Glutamatergic neuron (in vitro differentiated cells): ENCODE measurements at regions not wholly inside any gene's neighbourhood (a gene's known extent, or its start where the extent isn't known, plus 50 kb on each side); places are given as distances from the start of the nearest gene placed in this dataset.

ENCODE experiments used
- DNase-seq: peaks from one replicate; pipeline ENCODE4 v3.0.0; 2022
- H3K27ac Mint-ChIP-seq: one replicate; pipeline ENCODE4 v1.8.0; 2020; ENCODE audit warnings: mild to moderate bottlenecking, mixed read lengths, inconsistent platforms; ENCODE audit not compliant: unreplicated experiment
- H3K27me3 Mint-ChIP-seq: one replicate; pipeline ENCODE4 v1.8.0; 2020; ENCODE audit warnings: mild to moderate bottlenecking, moderate library complexity, mixed read lengths, inconsistent platforms; ENCODE audit not compliant: unreplicated experiment
- H3K36me3 Mint-ChIP-seq: one replicate; pipeline ENCODE4 v1.8.0; 2020; ENCODE audit warnings: mild to moderate bottlenecking, mixed read lengths, inconsistent platforms; ENCODE audit not compliant: unreplicated experiment
- H3K4me1 Mint-ChIP-seq: one replicate; pipeline ENCODE4 v1.8.0; 2020; ENCODE audit warnings: mild to moderate bottlenecking, low read depth, mixed read lengths, inconsistent platforms; ENCODE audit not compliant: unreplicated experiment
- H3K4me3 Mint-ChIP-seq: one replicate; pipeline ENCODE4 v1.8.0; 2020; ENCODE audit warnings: mild to moderate bottlenecking, mixed read lengths, inconsistent platforms; ENCODE audit not compliant: unreplicated experiment
- H3K9me3 Mint-ChIP-seq: one replicate; pipeline ENCODE4 v1.8.0; 2020; ENCODE audit warnings: mild to moderate bottlenecking, moderate library complexity, mixed read lengths, inconsistent platforms; ENCODE audit not compliant: unreplicated experiment
- CTCF ChIP-seq: fragments of 200-600 bp; sonication (generic); IDR thresholded peaks from one replicate; pipeline ENCODE4 v1.5.0; 2021; ENCODE audit not compliant: partially characterized antibody, unreplicated experiment

GRCh38 chr7:124412531-124412930, 353.1 kb downstream of the GPR37 start:
- no peak for DNase-seq
- Mint-ChIP-seq H3K27me3 (no peaks in the 10 kb centered on the region), H3K27ac (peak overlapping the region; percentile 67), H3K4me3 (no peak overlapping the region), H3K9me3 (no peaks in the 10 kb centered on the region), H3K36me3 (no peaks in the 10 kb centered on the region), H3K4me1 (peaks cover 10% of the 10 kb centered on the region)
- no peak for TF ChIP-seq CTCF

- Mint-ChIP-seq H3K27ac (peak overlapping the region; percentile 67), H3K9me3 (no peaks in the 10 kb centered on the region), H3K4me3 (no peak overlapping the region), H3K27me3 (no peaks in the 10 kb centered on the region), H3K4me1 (peaks cover 10% of the 10 kb centered on the region), H3K36me3 (no peaks in the 10 kb centered on the region)
- peak; percentile 36 for DNase-seq
- no peak for TF ChIP-seq CTCF
These were observed 353.8 kb downstream of the GPR37 start for GRCh38 chr7:124411796-124412195.

- H3K27me3 Mint-ChIP-seq = no peaks in the 10 kb centered on the region
- H3K9me3 Mint-ChIP-seq = no peaks in the 10 kb centered on the region
- H3K4me3 Mint-ChIP-seq = no peak overlapping the region
- DNase-seq = no peak
- no peaks in the 10 kb centered on the region for H3K36me3 Mint-ChIP-seq
- no peak for TF ChIP-seq CTCF
- no peak overlapping the region for H3K27ac Mint-ChIP-seq
- no peaks in the 10 kb centered on the region for H3K4me1 Mint-ChIP-seq
These were observed 362.0 kb downstream of the GPR37 start for GRCh38 chr7:124403587-124403986.

GRCh38 chr7:124403112-124403511, 362.5 kb downstream of the GPR37 start:
- DNase-seq = no peak
- H3K4me1 Mint-ChIP-seq = no peaks in the 10 kb centered on the region
- TF ChIP-seq CTCF = no peak
- H3K9me3 Mint-ChIP-seq = no peaks in the 10 kb centered on the region
- H3K27me3 Mint-ChIP-seq = no peaks in the 10 kb centered on the region
- no peak overlapping the region for H3K4me3 Mint-ChIP-seq
- no peaks in the 10 kb centered on the region for H3K36me3 Mint-ChIP-seq
- no peak overlapping the region for H3K27ac Mint-ChIP-seq

GRCh38 chr7:124399941-124400340, 365.7 kb downstream of the GPR37 start:
- no peaks in the 10 kb centered on the region for H3K9me3 Mint-ChIP-seq
- no peak for DNase-seq
- no peaks in the 10 kb centered on the region for H3K36me3 Mint-ChIP-seq
- H3K27me3 Mint-ChIP-seq = no peaks in the 10 kb centered on the region
- no peaks in the 10 kb centered on the region for H3K4me1 Mint-ChIP-seq
- TF ChIP-seq CTCF = no peak
- no peak overlapping the region for H3K27ac Mint-ChIP-seq
- no peak overlapping the region for H3K4me3 Mint-ChIP-seq
